Effector memory CD4-positive, alpha-beta T cell (primary cell): ENCODE measurements at regions not wholly inside any gene's neighbourhood (a gene's known extent, or its start where the extent isn't known, plus 50 kb on each side); places are given as distances from the start of the nearest gene placed in this dataset.
"Not testable (repeated sequence)": the region's sequence is repeated elsewhere in the genome, so short reads cannot be mapped to it uniquely, and the experiment has no call there.

Source experiments
- DNase-seq, 3 donors: peaks; one replicate each; pipeline ENCODE4 v3.0.0-alpha.2; 2020
- H3K27ac ChIP-seq: 2 replicates; pipeline ENCODE4 v1.7.0; 2013; ENCODE audit warnings: mild to moderate bottlenecking, low read length, moderate library complexity; ENCODE audit not compliant: insufficient read depth, poor library complexity, severe bottlenecking
- H3K27me3 ChIP-seq: replicated peaks from 2 replicates; pipeline ENCODE4 v1.7.0; 2013; ENCODE audit warnings: mild to moderate bottlenecking, low read length; ENCODE audit not compliant: insufficient read depth, control insufficient read depth, poor library complexity, severe bottlenecking
- H3K36me3 ChIP-seq: 2 replicates; pipeline ENCODE4 v1.7.0; 2013; ENCODE audit warnings: mild to moderate bottlenecking, low read length, moderate library complexity; ENCODE audit not compliant: control insufficient read depth, insufficient read depth
- H3K4me1 ChIP-seq: 2 replicates; pipeline ENCODE4 v1.7.0; 2013; ENCODE audit warnings: low read length, mild to moderate bottlenecking; ENCODE audit not compliant: control insufficient read depth, insufficient read depth, poor library complexity, severe bottlenecking
- H3K4me3 ChIP-seq: 2 replicates; pipeline ENCODE4 v1.7.0; 2013; ENCODE audit warnings: low read length, low read depth, mild to moderate bottlenecking; ENCODE audit not compliant: insufficient read depth, poor library complexity, severe bottlenecking
- H3K9me3 ChIP-seq: 2 replicates; pipeline ENCODE4 v1.7.0; 2013; ENCODE audit warnings: mild to moderate bottlenecking, low read length, moderate library complexity; ENCODE audit not compliant: control insufficient read depth

DNA sequence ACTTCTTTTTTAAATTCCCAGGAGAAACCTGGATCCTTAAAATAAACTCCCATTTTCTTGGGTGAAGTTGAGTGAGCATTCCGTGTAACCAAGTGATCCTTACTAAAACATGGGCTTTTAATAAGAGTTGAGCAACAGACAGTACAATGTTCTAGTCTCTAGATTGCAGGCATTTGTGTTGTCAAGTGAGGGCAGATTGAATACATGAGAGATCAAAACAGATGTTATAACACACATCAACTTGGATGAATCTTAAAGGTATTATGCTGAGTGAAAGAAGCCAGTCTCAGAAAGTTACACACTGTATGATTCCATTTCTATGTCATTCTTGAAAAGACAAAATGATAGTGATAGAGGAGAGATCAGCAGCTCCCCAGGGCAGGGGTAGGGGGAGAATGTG is 213.9 kb upstream of the CCDC196 start:
- no peaks in the 10 kb centered on the region for H3K4me1 ChIP-seq
- no peak for DNase-seq
- H3K27ac ChIP-seq, result no peak overlapping the region
- H3K36me3 ChIP-seq, result no peaks in the 10 kb centered on the region
- no peaks in the 10 kb centered on the region for H3K27me3 ChIP-seq
- H3K4me3 ChIP-seq, result no peak overlapping the region
- H3K9me3 ChIP-seq, result no peaks in the 10 kb centered on the region

DNA sequence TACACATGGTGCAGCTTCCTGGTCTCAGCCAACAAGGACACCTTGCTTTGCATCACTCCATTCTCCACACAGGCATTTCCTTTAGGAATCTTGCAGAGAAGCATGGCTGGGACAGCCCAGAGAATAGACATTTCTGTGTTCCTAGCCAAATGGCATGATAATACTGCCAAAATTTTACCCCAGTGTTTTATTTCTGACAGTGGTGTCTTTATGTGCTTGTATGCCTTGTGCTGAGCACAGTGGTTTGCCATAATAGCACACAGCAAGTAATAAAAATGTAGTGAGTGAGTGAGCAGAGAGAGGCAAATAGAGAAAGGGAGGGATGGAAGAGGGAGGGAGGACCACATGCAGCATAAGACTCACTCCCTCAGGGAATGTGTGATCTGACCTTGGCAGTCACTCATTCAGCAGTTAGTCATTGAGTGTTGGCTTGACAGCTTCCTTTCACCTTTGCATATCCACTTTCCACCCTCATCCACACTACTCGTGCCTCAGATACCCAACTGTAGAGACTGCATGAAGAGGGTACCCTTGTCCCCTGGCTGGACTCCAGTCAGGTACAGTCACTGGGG is 212.8 kb upstream of the CCDC196 start:
- H3K4me3 ChIP-seq, result no peak overlapping the region
- H3K36me3 ChIP-seq, result no peaks in the 10 kb centered on the region
- no peaks in the 10 kb centered on the region for H3K27me3 ChIP-seq
- H3K27ac ChIP-seq, result no peak overlapping the region
- H3K9me3 ChIP-seq, result no peaks in the 10 kb centered on the region
- no peaks in the 10 kb centered on the region for H3K4me1 ChIP-seq
- no peak for DNase-seq

DNA sequence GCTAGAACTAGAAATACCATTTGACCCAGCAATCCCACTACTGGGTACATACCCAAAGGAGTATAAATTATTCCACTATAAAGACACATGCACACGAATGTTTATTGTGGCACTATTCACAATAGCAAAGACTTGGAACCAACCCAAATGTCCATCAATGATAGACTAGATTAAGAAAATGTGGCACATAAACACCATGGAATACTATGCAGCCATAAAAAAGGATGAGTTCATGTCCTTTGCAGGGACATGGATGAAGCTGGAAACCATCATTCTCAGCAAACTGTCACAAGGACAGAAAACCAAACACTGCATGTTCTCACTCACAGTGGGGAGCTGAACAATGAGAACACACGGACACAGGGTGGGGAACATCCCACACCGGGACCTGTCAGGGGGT is 207.8 kb upstream of the CCDC196 start:
- not testable (repeated sequence) for H3K9me3 ChIP-seq, H3K27ac ChIP-seq, H3K4me3 ChIP-seq, DNase-seq, H3K27me3 ChIP-seq, H3K36me3 ChIP-seq, H3K4me1 ChIP-seq

DNA sequence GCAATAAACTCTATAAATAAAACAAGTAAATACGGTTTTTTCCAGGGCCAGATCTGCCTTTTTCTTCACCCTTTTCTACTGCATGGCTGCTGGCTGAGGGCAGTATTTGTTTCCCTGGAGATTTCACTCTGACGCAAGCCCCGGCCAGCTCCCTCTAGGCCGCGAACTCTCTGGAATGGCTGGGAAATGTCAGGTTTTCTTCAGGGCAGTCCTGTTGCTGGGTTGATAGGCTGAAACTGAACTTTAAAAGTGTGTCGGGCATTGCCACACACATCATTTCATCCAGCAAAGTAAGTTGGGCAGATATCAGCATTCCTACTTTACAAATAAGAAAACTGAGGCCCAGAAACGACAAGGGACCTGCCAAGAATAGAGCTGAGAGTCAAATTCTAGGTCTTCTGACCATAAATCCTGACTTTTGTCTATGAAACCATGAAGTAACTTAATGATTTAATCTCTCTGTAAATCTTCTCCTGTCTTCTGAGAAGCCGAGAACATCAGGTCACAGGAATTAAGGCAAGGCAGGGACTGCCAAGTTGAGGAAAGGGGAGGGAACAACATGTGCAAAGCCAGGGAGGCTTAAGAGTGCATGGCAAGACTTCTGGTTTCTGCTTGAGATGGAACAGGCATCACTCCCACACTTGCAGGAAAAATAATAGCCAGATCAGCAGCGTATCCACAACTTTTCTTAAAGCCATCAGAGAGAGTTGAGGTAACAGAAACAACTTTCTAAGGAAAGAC is 205.0 kb upstream of the CCDC196 start:
- Histone ChIP-seq H3K4me3 (no peak overlapping the region), H3K9me3 (peaks cover 4% of the 10 kb centered on the region), H3K4me1 (no peaks in the 10 kb centered on the region), H3K27me3 (no peaks in the 10 kb centered on the region), H3K36me3 (no peaks in the 10 kb centered on the region), H3K27ac (no peak overlapping the region)
- no peak for DNase-seq

DNA sequence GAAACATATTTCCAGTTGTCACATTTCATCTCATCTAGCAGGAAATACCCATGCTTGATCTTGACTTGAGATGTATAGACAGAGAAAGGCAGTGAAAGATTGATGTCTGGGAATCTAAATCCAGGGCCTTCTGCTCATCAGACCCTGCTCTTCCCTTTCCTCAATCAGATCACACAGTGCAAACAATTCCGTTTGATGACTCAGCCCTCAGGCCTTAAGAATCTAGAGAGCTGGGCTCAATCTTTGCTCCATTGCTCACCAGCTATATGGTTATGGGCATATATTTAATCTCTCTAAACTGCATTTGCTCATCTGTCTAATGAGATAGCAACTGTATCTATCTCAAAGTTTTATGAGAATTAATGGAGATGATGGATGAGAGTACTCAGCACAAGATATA is 201.8 kb upstream of the CCDC196 start:
- Histone ChIP-seq H3K9me3 (peaks cover 4% of the 10 kb centered on the region), H3K36me3 (no peaks in the 10 kb centered on the region), H3K27ac (no peak overlapping the region), H3K4me1 (no peaks in the 10 kb centered on the region), H3K27me3 (no peaks in the 10 kb centered on the region), H3K4me3 (no peak overlapping the region)
- no peak for DNase-seq

DNA sequence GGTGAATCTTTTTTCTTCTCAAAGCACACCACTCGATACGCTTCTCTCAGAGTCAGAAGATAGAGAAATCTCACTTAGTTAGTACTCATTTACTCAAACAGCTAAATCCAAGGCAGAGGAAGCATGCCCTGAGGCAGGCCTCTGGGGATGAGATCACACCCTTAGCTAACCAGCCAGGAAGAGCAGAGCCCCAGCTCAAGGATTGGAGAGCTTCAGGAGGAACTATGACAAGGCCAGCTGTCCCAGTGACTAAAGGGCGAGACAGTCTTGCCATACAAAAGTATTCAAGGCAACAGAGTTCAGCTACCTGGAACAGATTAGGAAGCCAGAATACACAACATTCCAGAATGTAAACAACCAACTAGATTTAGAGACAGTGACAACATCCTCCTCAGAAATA is 197.7 kb upstream of the CCDC196 start:
- H3K9me3 ChIP-seq, result no peaks in the 10 kb centered on the region
- H3K4me1 ChIP-seq, result no peaks in the 10 kb centered on the region
- no peak overlapping the region for H3K27ac ChIP-seq
- H3K36me3 ChIP-seq, result no peaks in the 10 kb centered on the region
- H3K27me3 ChIP-seq, result no peaks in the 10 kb centered on the region
- H3K4me3 ChIP-seq, result no peak overlapping the region
- no peak for DNase-seq

DNA sequence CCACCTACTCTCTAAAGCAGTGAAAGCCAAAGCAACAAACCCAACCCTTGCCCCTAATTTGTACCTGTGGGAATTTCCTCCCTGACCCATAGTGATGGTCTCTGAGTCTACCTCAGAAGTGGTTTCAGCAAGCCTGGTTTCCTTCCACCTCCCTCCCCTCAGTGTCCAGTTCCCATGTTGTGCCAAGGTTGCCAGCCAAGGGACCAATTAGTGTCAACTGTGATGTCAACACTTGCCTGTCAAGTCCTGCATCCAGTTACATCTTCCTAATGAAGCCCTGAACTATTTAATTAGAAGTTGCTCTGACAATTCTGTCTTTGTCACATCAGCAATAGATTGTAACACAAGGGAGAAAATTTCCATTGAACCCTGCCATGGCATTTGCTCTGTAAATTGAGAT is 194.4 kb upstream of the CCDC196 start:
- H3K4me3 ChIP-seq, result no peak overlapping the region
- H3K4me1 ChIP-seq, result no peaks in the 10 kb centered on the region
- DNase-seq, result no peak
- H3K27ac ChIP-seq, result no peak overlapping the region
- H3K36me3 ChIP-seq, result no peaks in the 10 kb centered on the region
- no peaks in the 10 kb centered on the region for H3K27me3 ChIP-seq
- no peaks in the 10 kb centered on the region for H3K9me3 ChIP-seq

DNA sequence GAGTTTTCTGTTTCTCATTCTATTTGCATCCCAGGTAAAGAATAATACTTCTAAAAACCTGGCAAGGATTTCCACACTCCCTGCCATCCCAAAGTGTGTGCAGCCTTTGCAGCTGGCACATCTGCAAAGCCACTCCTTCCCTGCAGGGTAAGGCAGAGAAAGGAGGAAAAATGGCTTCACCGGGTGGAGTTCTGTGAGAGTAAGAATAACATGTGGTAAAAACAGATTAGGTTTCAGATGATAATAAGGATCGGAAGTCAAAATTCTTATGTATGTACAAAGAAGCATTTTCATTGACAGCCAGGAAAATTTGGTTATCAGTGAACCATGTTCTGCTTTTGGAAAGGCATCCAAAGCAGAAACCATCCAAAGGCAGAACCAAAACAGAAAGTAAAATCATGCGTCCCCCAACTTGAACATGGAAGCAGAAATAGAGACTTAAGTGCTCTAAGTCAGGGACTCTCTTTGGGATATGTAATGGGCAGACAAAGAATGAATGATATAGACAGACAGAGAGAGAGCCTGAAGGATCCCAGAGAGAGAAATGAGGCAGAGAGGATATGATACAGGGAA is 192.6 kb upstream of the CCDC196 start:
- Histone ChIP-seq H3K4me3 (no peak overlapping the region), H3K9me3 (no peaks in the 10 kb centered on the region), H3K27me3 (no peaks in the 10 kb centered on the region), H3K27ac (no peak overlapping the region), H3K4me1 (no peaks in the 10 kb centered on the region), H3K36me3 (no peaks in the 10 kb centered on the region)
- no peak for DNase-seq

DNA sequence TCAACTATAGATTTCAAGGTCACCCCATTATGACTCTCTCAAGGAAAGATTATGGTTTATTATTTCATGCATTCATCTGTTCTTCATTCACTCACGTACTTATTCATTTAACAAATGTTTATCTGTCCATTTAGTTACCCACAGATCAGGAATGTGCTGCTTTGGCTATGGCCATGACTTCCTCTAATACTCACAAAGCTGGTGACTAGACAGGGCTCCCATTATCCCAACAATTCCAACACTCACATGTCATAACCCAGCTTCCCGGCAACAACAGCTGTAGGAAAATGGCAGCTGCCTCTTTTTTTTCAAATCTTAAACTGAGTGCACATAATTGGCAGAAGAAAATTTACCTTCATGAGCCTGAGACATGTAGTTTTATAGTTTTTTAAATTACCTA is 190.8 kb upstream of the CCDC196 start:
- DNase-seq, result no peak
- H3K4me3 ChIP-seq, result no peak overlapping the region
- H3K27me3 ChIP-seq, result no peaks in the 10 kb centered on the region

DNA sequence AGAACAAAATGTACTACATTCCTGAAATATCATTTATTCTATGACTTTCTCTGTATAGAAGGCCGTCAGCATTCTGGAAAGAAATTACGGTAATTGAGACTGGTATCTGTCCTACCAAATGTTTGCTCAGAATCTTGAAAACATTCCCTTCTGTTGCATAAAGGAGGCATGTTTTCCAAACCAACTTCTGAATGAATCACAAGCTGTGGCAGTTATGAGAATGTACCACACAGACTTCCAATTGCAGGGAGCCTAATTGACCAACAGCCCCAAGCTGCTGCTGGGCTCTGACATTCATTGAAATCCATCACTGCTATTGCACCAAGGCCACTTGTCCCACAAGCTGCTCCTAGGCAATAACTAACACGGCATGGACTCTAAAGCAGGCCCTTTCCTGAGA is 185.3 kb upstream of the CCDC196 start:
- Histone ChIP-seq H3K36me3 (no peaks in the 10 kb centered on the region), H3K4me1 (no peaks in the 10 kb centered on the region), H3K27me3 (no peaks in the 10 kb centered on the region), H3K9me3 (no peaks in the 10 kb centered on the region), H3K27ac (no peak overlapping the region), H3K4me3 (no peak overlapping the region)
- no peak for DNase-seq

More for the DNA sequence above, 190.8 kb upstream of the CCDC196 start:
- no peaks in the 10 kb centered on the region for H3K9me3 ChIP-seq
- no peaks in the 10 kb centered on the region for H3K36me3 ChIP-seq
- H3K27ac ChIP-seq, result no peak overlapping the region
- H3K4me1 ChIP-seq, result no peaks in the 10 kb centered on the region
